A549 (cell line): ENCODE measurements at regions not wholly inside any gene's neighbourhood (a gene's known extent, or its start where the extent isn't known, plus 50 kb on each side); places are given as distances from the start of the nearest gene placed in this dataset.

Source experiments
- ATAC-seq, 2 experiments: fragments of 200-7000 bp in 1 of 2; fragments of >200 bp in 1 of 2; cut with Nextera tagmentation in 1 of 2; cut with Tn5 transposase in 1 of 2; 3 replicates each; pipeline versions ENCODE4 v1.8.0 to v1.9.1; 2018 to 2020; ENCODE audit warnings: mild to moderate bottlenecking in 1 of 2, moderate library complexity in 1 of 2
- CTCF ChIA-PET: fragments of 300-600 bp; sonication (Branson Sonifier 250); formaldehyde crosslinking; extraction: SDS; loops from one replicate; lab custom pipeline; 2021; ENCODE audit warnings: antibody characterized with exemption, inconsistent platforms; lab: Yijun Ruan, JAX
- POLR2A ChIA-PET: fragments of 350-600 bp; formaldehyde crosslinking; extraction: SDS; loops from one replicate; lab custom pipeline; 2021; ENCODE audit warnings: antibody characterized with exemption, inconsistent platforms; lab: Yijun Ruan, JAX
- DNase-seq, 2 experiments: peaks; one replicate each; pipeline versions ENCODE4 v3.0.0 to v3.0.0-alpha.2; 2011 to 2016; ENCODE audit warnings: low read depth in 1 of 2, low spot score in 1 of 2
- FAIRE-seq: peaks from 2 replicates; lab custom pipeline; 2011; peaks lifted over from hg19 to GRCh38; lab: Jason Lieb, UNC
- H3K27ac ChIP-seq, 2 experiments: fragments of >200 bp; sonication (Bioruptor Twin); formaldehyde crosslinking; 3 replicates each; pipeline ENCODE4 v1.5.1; 2016 to 2017
- H3K4me1 ChIP-seq: fragments of >200 bp; sonication (Bioruptor Twin); formaldehyde crosslinking; 3 replicates; pipeline ENCODE4 v1.6.1; 2016
- H3K4me2 ChIP-seq: fragments of >200 bp; sonication (Bioruptor Twin); formaldehyde crosslinking; 3 replicates; pipeline ENCODE4 v1.6.1; 2016
- H3K4me3 ChIP-seq: fragments of >200 bp; sonication (Bioruptor Twin); formaldehyde crosslinking; 3 replicates; pipeline ENCODE4 v1.5.1; 2016
- H3K9me3 ChIP-seq: fragments of >200 bp; sonication (Bioruptor Twin); formaldehyde crosslinking; 3 replicates; pipeline ENCODE4 v1.6.1; 2016
- EHMT2 ChIP-seq: fragments of 200-600 bp; sonication (generic); IDR thresholded peaks from 2 replicates; pipeline ENCODE4 v1.6.1; 2016; ENCODE audit warnings: antibody characterized with exemption, low read depth, mild to moderate bottlenecking, moderate library complexity
- ESRRA ChIP-seq: fragments of 150-350 bp; IDR thresholded peaks from 2 replicates; pipeline ENCODE4 v1.6.1; 2014; ENCODE audit warnings: mild to moderate bottlenecking, low read length, borderline replicate concordance
- FOSL2 ChIP-seq, 2 experiments: fragments of 450-650 bp in 1 of 2; fragments of >200 bp in 1 of 2; sonication (Bioruptor Twin) in 1 of 2; formaldehyde crosslinking; IDR thresholded peaks; 2 replicates each; pipeline versions ENCODE4 v1.5.0 to v1.6.1; 2016 to 2020; ENCODE audit warnings: mild to moderate bottlenecking in 1 of 2, moderate library complexity in 1 of 2
- HEYL ChIP-seq: fragments of 250-450 bp; sonication (Bioruptor Pico); IDR thresholded peaks from 2 replicates; pipeline ENCODE4 v1.8.0; 2021; ENCODE audit warnings: mild to moderate bottlenecking, moderate library complexity
- HOXA7 ChIP-seq: fragments of 250-450 bp; sonication (Bioruptor Pico); IDR thresholded peaks from 2 replicates; pipeline ENCODE4 v1.5.0; 2020; ENCODE audit warnings: mild to moderate bottlenecking, moderate library complexity
- HOXB5 ChIP-seq: fragments of 250-450 bp; sonication (Bioruptor Pico); IDR thresholded peaks from 2 replicates; pipeline ENCODE4 v1.5.0; 2020; ENCODE audit warnings: mild to moderate bottlenecking, moderate library complexity
- MAFK ChIP-seq: fragments of 450-650 bp; IDR thresholded peaks from 2 replicates; pipeline ENCODE4 v1.6.1; 2014; ENCODE audit not compliant: partially characterized antibody
- MAZ ChIP-seq: fragments of 150-350 bp; IDR thresholded peaks from 2 replicates; pipeline ENCODE4 v1.6.1; 2014; ENCODE audit warnings: antibody characterized with exemption, low read depth, low read length, borderline replicate concordance
- MYC ChIP-seq: IDR thresholded peaks from 2 replicates; pipeline ENCODE4 v1.6.1; 2012; ENCODE audit warnings: mild to moderate bottlenecking, inconsistent platforms, low read length, improper control_type of control experiment, borderline replicate concordance
- NPAS2 ChIP-seq: fragments of 250-450 bp; sonication (Bioruptor Pico); IDR thresholded peaks from 2 replicates; pipeline ENCODE4 v1.8.0; 2022; ENCODE audit warnings: mild to moderate bottlenecking, moderate library complexity, borderline replicate concordance
- PHF8 ChIP-seq: fragments of 200-600 bp; sonication (generic); IDR thresholded peaks from 2 replicates; pipeline ENCODE4 v1.6.1; 2016; ENCODE audit warnings: low read depth, mild to moderate bottlenecking, antibody characterized with exemption, moderate library complexity, borderline replicate concordance
- RAD21 ChIP-seq, 2 experiments: fragments of >200 bp in 1 of 2; sonication (Bioruptor Twin) in 1 of 2; formaldehyde crosslinking in 1 of 2; IDR thresholded peaks in 1 of 2; conservative IDR thresholded peaks in 1 of 2; 2 replicates in 1 of 2; 3 replicates in 1 of 2; pipeline ENCODE4 v1.6.1; 2012 to 2018; ENCODE audit warnings: inconsistent platforms in 1 of 2
- RFX5 ChIP-seq: fragments of 450-650 bp; IDR thresholded peaks from 2 replicates; pipeline ENCODE4 v1.7.1; 2014; ENCODE audit warnings: antibody characterized with exemption, mild to moderate bottlenecking, moderate library complexity
- RNF2 ChIP-seq: fragments of 200-600 bp; sonication (generic); IDR thresholded peaks from 2 replicates; pipeline ENCODE4 v1.6.1; 2016; ENCODE audit warnings: low read depth, mild to moderate bottlenecking, antibody characterized with exemption, moderate library complexity, borderline replicate concordance
- SMC3 ChIP-seq: fragments of >200 bp; sonication (Bioruptor Twin); formaldehyde crosslinking; IDR thresholded peaks from 3 replicates; pipeline ENCODE4 v1.6.1; 2018; ENCODE audit warnings: inconsistent platforms
- SREBF2 ChIP-seq: fragments of 450-650 bp; IDR thresholded peaks from 2 replicates; pipeline ENCODE4 v1.6.1; 2014; ENCODE audit warnings: mild to moderate bottlenecking, moderate library complexity
- ZC3H11A ChIP-seq: fragments of 450-650 bp; IDR thresholded peaks from 2 replicates; pipeline ENCODE4 v1.6.1; 2014; ENCODE audit warnings: antibody characterized with exemption, mild to moderate bottlenecking
- ZSCAN20 ChIP-seq: fragments of 250-450 bp; sonication (Bioruptor Pico); IDR thresholded peaks from 2 replicates; pipeline ENCODE4 v1.8.0; 2022; ENCODE audit warnings: mild to moderate bottlenecking, moderate library complexity
- WGBS: methylation state at CpG from one replicate; pipeline ENCODE4 v1.1.6; 2017; ENCODE audit errors: missing lambda C conversion rate; 5-methylcytosine and 5-hydroxymethylcytosine counted together
- TF ChIP-seq, protein P1 (sequence below): fragments of >200 bp; sonication (Bioruptor Twin); formaldehyde crosslinking; IDR thresholded peaks from 3 replicates; pipeline ENCODE4 v1.6.1; 2016
- TF ChIP-seq, protein P2 (sequence below): fragments of >200 bp; sonication (Bioruptor Twin); formaldehyde crosslinking; IDR thresholded peaks from 2 replicates; pipeline ENCODE4 v1.6.1; 2016
- TF ChIP-seq, protein P3 (sequence below): fragments of >200 bp; sonication (Bioruptor Twin); formaldehyde crosslinking; IDR thresholded peaks from 3 replicates; pipeline ENCODE4 v1.5.1; 2016
- TF ChIP-seq, protein P4 (sequence below): fragments of 450-650 bp; IDR thresholded peaks from 2 replicates; pipeline ENCODE4 v1.6.1; 2014; ENCODE audit warnings: antibody characterized with exemption
- TF ChIP-seq, protein P5 (sequence below): IDR thresholded peaks from 2 replicates; pipeline ENCODE4 v1.6.1; 2012; ENCODE audit warnings: low read depth, borderline replicate concordance

DNA sequence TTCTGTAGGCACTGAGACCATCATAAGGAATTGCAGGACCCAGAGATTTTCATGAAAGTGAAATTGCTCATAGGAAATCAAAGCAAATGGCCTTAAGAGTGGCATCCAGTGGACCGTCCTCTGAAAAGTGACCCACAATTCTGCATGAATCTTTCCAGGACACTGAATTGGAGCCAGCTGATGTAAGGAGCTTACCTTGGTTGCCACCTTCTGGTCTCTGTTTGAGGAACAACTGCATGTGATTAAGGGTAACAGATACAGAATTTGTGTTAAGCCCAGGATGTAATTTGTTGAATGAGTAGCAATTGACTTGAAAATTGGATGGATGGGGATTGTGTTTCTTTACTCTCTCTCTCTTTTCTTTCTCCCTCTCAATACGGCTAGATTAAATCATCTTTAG lies 49.9 kb upstream of the GAS1 start:
- FAIRE-seq, result no peak
- Histone ChIP-seq H3K4me2 (no peak overlapping the region), H3K4me3 (no peak overlapping the region)
- no peak for ATAC-seq
- TF ChIP-seq MYC (no peak), EHMT2 (no peak), HOXB5 (no peak), ZC3H11A (no peak), HEYL (CRISPR knock-in tag) (no peak), ZSCAN20 (CRISPR knock-in tag) (no peak), MAFK (no peak), SMC3 (no peak), FOSL2 (IDR thresholded peaks at IDR 0.05) (no peak), FOSL2 (CRISPR knock-in tag; IDR thresholded peaks at IDR 0.05) (no peak), ESRRA (no peak), RAD21 (conservative IDR thresholded peaks at IDR 0.05 in 1 of 2, IDR thresholded peaks at IDR 0.05 in 1 of 2) (no peak), SREBF2 (no peak)
- TF ChIP-seq, protein P1, sequence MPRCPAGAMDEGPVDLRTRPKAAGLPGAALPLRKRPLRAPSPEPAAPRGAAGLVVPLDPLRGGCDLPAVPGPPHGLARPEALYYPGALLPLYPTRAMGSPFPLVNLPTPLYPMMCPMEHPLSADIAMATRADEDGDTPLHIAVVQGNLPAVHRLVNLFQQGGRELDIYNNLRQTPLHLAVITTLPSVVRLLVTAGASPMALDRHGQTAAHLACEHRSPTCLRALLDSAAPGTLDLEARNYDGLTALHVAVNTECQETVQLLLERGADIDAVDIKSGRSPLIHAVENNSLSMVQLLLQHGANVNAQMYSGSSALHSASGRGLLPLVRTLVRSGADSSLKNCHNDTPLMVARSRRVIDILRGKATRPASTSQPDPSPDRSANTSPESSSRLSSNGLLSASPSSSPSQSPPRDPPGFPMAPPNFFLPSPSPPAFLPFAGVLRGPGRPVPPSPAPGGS, result no peak
- TF ChIP-seq, protein P2, sequence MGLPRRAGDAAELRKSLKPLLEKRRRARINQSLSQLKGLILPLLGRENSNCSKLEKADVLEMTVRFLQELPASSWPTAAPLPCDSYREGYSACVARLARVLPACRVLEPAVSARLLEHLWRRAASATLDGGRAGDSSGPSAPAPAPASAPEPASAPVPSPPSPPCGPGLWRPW, result no peak
- TF ChIP-seq, protein P3, sequence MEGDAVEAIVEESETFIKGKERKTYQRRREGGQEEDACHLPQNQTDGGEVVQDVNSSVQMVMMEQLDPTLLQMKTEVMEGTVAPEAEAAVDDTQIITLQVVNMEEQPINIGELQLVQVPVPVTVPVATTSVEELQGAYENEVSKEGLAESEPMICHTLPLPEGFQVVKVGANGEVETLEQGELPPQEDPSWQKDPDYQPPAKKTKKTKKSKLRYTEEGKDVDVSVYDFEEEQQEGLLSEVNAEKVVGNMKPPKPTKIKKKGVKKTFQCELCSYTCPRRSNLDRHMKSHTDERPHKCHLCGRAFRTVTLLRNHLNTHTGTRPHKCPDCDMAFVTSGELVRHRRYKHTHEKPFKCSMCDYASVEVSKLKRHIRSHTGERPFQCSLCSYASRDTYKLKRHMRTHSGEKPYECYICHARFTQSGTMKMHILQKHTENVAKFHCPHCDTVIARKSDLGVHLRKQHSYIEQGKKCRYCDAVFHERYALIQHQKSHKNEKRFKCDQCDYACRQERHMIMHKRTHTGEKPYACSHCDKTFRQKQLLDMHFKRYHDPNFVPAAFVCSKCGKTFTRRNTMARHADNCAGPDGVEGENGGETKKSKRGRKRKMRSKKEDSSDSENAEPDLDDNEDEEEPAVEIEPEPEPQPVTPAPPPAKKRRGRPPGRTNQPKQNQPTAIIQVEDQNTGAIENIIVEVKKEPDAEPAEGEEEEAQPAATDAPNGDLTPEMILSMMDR, result no peak
- TF ChIP-seq, all 56 proteins: peak for 0
- Histone ChIP-seq H3K27ac (no peak overlapping the region), H3K9me3 (no peaks in the 10 kb centered on the region), H3K4me1 (no peaks in the 10 kb centered on the region)
- WGBS, result 36% methylated on average over 2 of the region's 2 CpGs
- ChIA-PET CTCF (no interaction called here), POLR2A (no interaction called here)
- DNase-seq, result no peak

DNA sequence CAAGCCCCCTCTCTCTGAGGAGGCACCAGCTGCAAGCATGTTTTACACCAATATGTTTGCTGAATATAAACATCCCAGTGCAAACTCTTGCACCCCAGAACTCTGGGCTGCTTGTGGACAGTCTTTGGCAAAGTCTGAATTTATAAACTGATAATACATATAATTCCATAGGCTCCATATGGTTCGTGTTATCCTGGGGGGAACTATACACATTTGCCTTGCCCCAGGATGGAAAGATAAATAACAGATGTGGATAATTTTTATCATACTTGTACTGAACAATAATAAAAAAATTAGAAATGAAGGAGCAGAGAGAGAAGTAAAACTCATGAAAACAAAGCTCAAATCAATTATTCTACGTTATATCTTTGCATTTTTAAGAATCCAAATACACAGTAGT lies 50.6 kb upstream of the GAS1 start:
- ChIA-PET POLR2A (no interaction called here), CTCF (interaction anchor here (1.1 kb wide), 1 partner anchor 27 kb away, joined by 3 read pairs; no protein-coding TSS in a partner anchor)
- no peak for TF ChIP-seq MAZ
- no peak for TF ChIP-seq RNF2
- no peak for TF ChIP-seq HEYL (CRISPR knock-in tag)
- no peak for TF ChIP-seq RFX5
- no peak for TF ChIP-seq PHF8
- TF ChIP-seq NPAS2 (CRISPR knock-in tag), result no peak
- TF ChIP-seq HOXA7, result no peak
- TF ChIP-seq, protein P4, sequence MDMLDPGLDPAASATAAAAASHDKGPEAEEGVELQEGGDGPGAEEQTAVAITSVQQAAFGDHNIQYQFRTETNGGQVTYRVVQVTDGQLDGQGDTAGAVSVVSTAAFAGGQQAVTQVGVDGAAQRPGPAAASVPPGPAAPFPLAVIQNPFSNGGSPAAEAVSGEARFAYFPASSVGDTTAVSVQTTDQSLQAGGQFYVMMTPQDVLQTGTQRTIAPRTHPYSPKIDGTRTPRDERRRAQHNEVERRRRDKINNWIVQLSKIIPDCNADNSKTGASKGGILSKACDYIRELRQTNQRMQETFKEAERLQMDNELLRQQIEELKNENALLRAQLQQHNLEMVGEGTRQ, result no peak
- no peak for TF ChIP-seq SMC3
- TF ChIP-seq, protein P5, sequence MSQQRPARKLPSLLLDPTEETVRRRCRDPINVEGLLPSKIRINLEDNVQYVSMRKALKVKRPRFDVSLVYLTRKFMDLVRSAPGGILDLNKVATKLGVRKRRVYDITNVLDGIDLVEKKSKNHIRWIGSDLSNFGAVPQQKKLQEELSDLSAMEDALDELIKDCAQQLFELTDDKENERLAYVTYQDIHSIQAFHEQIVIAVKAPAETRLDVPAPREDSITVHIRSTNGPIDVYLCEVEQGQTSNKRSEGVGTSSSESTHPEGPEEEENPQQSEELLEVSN, result no peak
- no peak for DNase-seq
- Histone ChIP-seq H3K9me3 (no peaks in the 10 kb centered on the region), H3K4me3 (no peak overlapping the region), H3K4me2 (no peak overlapping the region), H3K4me1 (no peaks in the 10 kb centered on the region), H3K27ac (no peak overlapping the region)
- no peak for FAIRE-seq
- WGBS, result 2% methylated on average over 2 of the region's 2 CpGs
- no peak for ATAC-seq
